ENCODE measurements at regions not wholly inside any gene's neighbourhood (a gene's known extent, or its start where the extent isn't known, plus 50 kb on each side); places are given as distances from the start of the nearest gene placed in this dataset.
"Not testable (repeated sequence)": the region's sequence is repeated elsewhere in the genome, so short reads cannot be mapped to it uniquely, and the experiment has no call there.

GRCh38 chr2:189308056-189308790, 128.7 kb upstream of the COL5A2 start:
- 93% methylated on average over 3 of the region's 3 CpGs for WGBS
- no peak for DNase-seq (ENCODE audit: low spot score in 2 of 2)

GRCh38 chr2:189309331-189309730, 129.8 kb upstream of the COL5A2 start:
- Histone ChIP-seq H3K36me3 (no peaks in the 10 kb centered on the region), H3K4me3 (no peak overlapping the region), H3K27me3 (no peaks in the 10 kb centered on the region), H3K4me1 (no peaks in the 10 kb centered on the region), H3K27ac (no peak overlapping the region), H3K9me3 (no peaks in the 10 kb centered on the region)
- TF ChIP-seq POLR2AphosphoS5 (IDR thresholded peaks at IDR 0.05) (no peak), POLR2A (IDR thresholded peaks at IDR 0.05) (no peak), EP300 (IDR thresholded peaks at IDR 0.05) (no peak)
- TF ChIP-seq, protein P1, sequence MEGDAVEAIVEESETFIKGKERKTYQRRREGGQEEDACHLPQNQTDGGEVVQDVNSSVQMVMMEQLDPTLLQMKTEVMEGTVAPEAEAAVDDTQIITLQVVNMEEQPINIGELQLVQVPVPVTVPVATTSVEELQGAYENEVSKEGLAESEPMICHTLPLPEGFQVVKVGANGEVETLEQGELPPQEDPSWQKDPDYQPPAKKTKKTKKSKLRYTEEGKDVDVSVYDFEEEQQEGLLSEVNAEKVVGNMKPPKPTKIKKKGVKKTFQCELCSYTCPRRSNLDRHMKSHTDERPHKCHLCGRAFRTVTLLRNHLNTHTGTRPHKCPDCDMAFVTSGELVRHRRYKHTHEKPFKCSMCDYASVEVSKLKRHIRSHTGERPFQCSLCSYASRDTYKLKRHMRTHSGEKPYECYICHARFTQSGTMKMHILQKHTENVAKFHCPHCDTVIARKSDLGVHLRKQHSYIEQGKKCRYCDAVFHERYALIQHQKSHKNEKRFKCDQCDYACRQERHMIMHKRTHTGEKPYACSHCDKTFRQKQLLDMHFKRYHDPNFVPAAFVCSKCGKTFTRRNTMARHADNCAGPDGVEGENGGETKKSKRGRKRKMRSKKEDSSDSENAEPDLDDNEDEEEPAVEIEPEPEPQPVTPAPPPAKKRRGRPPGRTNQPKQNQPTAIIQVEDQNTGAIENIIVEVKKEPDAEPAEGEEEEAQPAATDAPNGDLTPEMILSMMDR (IDR thresholded peaks at IDR 0.05), result no peak
- whole genome bisulfite sequencing, result 94% methylated on average over 4 of the region's 4 CpGs
- no peak for DNase-seq (ENCODE audit: low spot score in 2 of 2)

More at GRCh38 chr2:189308056-189308790, 128.7 kb upstream of the COL5A2 start:
- H3K4me1 ChIP-seq, result no peaks in the 10 kb centered on the region
- H3K27ac ChIP-seq, result no peak overlapping the region
- H3K27me3 ChIP-seq, result no peaks in the 10 kb centered on the region
- H3K9me3 ChIP-seq, result no peaks in the 10 kb centered on the region
- TF ChIP-seq POLR2A (IDR thresholded peaks at IDR 0.05), result no peak
- TF ChIP-seq, protein P1 (IDR thresholded peaks at IDR 0.05), result no peak
- TF ChIP-seq POLR2AphosphoS5 (IDR thresholded peaks at IDR 0.05), result no peak
- TF ChIP-seq EP300 (IDR thresholded peaks at IDR 0.05), result no peak
- H3K36me3 ChIP-seq, result no peaks in the 10 kb centered on the region
- no peak overlapping the region for H3K4me3 ChIP-seq

- no peaks in the 10 kb centered on the region for H3K27me3 ChIP-seq
- H3K36me3 ChIP-seq, result no peaks in the 10 kb centered on the region
- WGBS, result 92% methylated on average over 11 of the region's 13 CpGs
- H3K27ac ChIP-seq, result no peak overlapping the region
- H3K4me1 ChIP-seq, result no peaks in the 10 kb centered on the region
- no peak for TF ChIP-seq POLR2AphosphoS5 (IDR thresholded peaks at IDR 0.05)
- no peak for TF ChIP-seq POLR2A (IDR thresholded peaks at IDR 0.05)
- TF ChIP-seq, protein P1 (IDR thresholded peaks at IDR 0.05), result no peak
- no peak for TF ChIP-seq EP300 (IDR thresholded peaks at IDR 0.05)
- no peak overlapping the region for H3K4me3 ChIP-seq
- DNase-seq (ENCODE audit: low spot score in 2 of 2), result no peak
- H3K9me3 ChIP-seq, result no peaks in the 10 kb centered on the region
These were observed 129.1 kb upstream of the WDR75 start for GRCh38 chr2:189312211-189312610.

GRCh38 chr2:189312643-189313042, 128.6 kb upstream of the WDR75 start:
- Histone ChIP-seq H3K27ac (no peak overlapping the region), H3K9me3 (no peaks in the 10 kb centered on the region), H3K4me3 (no peak overlapping the region), H3K36me3 (no peaks in the 10 kb centered on the region), H3K4me1 (no peaks in the 10 kb centered on the region), H3K27me3 (no peaks in the 10 kb centered on the region)
- DNase-seq (ENCODE audit: low spot score in 2 of 2), result no peak
- 89% methylated on average over 4 of the region's 4 CpGs for WGBS
- TF ChIP-seq, protein P1 (IDR thresholded peaks at IDR 0.05), result no peak
- TF ChIP-seq POLR2A (IDR thresholded peaks at IDR 0.05) (no peak), EP300 (IDR thresholded peaks at IDR 0.05) (no peak), POLR2AphosphoS5 (IDR thresholded peaks at IDR 0.05) (no peak)

DNA sequence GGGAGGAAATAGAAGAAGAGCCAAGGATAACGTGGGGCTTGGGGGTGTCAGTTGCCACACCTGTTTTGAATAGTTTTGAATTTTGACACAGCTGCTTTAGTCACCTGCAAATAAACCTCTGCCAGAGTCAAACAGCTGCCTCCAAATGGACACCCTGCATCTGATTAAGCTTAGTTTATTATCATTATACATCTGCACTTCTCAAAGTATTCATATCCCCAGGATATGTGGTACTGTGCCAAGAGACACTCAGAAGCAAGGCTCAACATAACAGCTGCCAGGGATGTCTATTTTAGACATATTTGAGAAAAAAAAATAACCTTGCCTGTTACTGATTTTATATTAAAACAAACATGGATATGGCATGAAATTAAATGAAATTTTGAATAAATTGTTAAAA, 122.5 kb upstream of the WDR75 start:
- no peaks in the 10 kb centered on the region for H3K4me1 ChIP-seq
- DNase-seq (ENCODE audit: low spot score in 2 of 2), result no peak
- no peaks in the 10 kb centered on the region for H3K9me3 ChIP-seq
- no peaks in the 10 kb centered on the region for H3K27me3 ChIP-seq
- TF ChIP-seq POLR2A (IDR thresholded peaks at IDR 0.05) (no peak), POLR2AphosphoS5 (IDR thresholded peaks at IDR 0.05) (no peak), EP300 (IDR thresholded peaks at IDR 0.05) (no peak)
- TF ChIP-seq, protein P1 (IDR thresholded peaks at IDR 0.05), result no peak
- no peaks in the 10 kb centered on the region for H3K36me3 ChIP-seq
- H3K27ac ChIP-seq, result no peak overlapping the region
- H3K4me3 ChIP-seq, result no peak overlapping the region
- 32% methylated on average over 1 of the region's 1 CpG for WGBS

- not testable (repeated sequence) for H3K27me3 ChIP-seq; H3K4me3 ChIP-seq; H3K36me3 ChIP-seq; H3K4me1 ChIP-seq; H3K9me3 ChIP-seq; DNase-seq (ENCODE audit: low spot score in 2 of 2); H3K27ac ChIP-seq
- WGBS, result 94% methylated on average over 3 of the region's 11 CpGs
These were observed 121.8 kb upstream of the WDR75 start for GRCh38 chr2:189319424-189319823.
